SHP77 treated with DMSO at 0.1 percent for 48 hours (cell line): ENCODE measurements at regions not wholly inside any gene's neighbourhood (a gene's known extent, or its start where the extent isn't known, plus 50 kb on each side); places are given as distances from the start of the nearest gene placed in this dataset.

Experiments used
- DNase-seq: peaks from one replicate; lab custom pipeline; 2025; lab: John Stamatoyannopoulos, UW

DNA sequence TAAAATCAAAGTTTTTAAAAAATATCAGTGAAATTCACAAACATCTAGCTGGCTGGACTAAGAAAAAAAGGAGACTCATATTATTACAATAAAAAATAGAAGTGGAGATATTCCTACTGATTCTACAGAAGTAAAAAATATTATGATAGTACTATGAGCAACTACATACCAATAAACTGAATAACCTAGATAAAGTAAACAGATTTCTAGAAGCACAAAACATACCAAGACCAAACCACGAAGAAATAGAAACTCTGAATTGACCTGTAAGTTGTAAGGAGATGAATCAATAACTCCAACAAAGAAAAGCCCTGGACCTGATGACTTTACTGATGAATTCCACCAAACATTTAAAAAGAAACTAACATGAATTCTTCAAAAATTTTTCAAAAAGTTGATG, 867.3 kb downstream of the PCDH18 start:
- no peak for DNase-seq

DNA sequence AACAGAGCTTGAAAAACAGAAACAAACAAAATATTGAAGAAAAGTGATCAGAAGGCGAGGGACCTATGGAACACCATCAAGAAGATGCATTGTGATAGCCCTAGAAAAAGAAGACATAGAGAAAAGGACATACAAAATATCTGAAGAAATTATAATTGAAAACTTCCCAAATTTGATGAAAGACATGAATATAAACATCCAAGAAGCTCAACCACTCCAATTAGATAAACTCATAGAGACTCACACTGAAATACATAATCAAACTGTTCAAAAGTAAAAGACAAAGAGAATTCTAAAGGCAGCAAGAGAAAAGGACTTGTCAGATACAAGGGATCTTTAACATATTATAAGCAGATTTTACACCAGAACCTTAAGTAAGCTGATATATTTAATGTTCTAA, 869.8 kb downstream of the PCDH18 start:
- DNase-seq = no peak

DNA sequence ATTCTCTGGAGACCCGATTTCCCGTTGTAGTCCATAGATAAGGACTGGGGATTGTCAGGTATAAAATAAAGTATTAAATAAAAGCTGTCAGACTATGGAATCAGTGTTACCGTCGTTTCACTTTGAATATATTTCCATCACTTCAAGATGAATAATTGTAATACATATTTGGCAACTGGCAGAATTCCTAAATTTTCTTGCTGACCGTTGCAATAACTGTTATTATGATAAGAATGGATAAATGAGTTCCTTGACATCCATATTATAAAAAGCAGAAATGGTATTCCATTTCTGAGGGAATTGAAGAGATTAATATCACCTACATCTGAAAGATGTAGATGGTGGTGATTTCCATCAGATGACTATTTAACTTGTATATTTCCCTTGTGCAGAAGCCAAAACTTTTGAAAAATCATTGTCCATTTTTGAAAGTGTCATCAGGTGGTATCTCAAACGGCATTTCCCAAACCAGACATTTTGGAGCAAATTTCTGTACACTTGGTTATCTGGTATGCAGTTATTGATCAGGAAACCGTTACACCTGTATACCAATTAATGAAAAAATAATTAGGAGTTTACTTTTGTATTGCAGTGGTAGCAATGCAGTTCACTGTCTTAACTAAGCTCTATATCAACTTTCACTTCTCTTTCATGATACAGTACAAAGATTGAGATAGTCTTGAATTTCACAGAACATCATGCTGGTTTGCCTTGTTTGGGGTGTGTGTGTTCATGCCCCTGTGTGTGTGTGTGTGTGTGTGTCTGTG, 878.5 kb downstream of the PCDH18 start:
- DNase-seq = no peak

DNA sequence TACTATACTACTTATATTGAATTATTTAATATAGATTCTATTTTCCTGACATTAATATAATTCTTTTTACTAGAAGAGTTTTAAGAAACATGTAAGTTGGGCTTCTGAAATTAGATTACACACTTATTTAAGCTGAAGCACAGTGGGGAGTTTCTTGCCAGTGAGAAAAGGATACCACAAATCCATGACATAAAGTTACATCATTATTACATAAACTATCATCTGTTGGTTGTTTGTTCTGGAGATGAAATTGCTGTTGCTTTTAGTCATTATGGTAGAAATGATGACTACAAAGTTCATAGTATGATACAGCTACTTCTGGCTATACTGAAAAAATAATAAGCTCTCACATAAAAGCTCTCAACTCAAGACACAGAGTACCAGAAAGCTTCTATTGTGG, 880.4 kb downstream of the PCDH18 start:
- DNase-seq = no peak

DNA sequence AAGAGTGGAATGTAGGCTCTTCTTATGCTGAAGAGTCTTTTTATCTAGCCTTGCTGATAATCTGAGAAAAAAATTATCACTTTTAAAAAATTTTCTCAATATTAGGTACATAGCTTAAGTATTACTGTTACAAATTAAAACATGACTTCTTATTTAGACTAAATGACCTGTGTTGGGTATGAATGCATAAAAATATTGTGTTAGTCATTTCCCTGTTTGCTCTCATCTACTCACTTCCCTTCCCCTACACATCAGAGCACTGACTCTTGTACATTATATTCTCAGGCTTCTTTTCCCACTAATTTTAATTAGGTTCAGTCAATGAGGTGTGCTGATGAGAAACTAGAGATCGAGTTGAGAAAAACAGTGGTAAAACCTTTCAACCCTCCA, 881.0 kb downstream of the PCDH18 start:
- DNase-seq = no peak

DNA sequence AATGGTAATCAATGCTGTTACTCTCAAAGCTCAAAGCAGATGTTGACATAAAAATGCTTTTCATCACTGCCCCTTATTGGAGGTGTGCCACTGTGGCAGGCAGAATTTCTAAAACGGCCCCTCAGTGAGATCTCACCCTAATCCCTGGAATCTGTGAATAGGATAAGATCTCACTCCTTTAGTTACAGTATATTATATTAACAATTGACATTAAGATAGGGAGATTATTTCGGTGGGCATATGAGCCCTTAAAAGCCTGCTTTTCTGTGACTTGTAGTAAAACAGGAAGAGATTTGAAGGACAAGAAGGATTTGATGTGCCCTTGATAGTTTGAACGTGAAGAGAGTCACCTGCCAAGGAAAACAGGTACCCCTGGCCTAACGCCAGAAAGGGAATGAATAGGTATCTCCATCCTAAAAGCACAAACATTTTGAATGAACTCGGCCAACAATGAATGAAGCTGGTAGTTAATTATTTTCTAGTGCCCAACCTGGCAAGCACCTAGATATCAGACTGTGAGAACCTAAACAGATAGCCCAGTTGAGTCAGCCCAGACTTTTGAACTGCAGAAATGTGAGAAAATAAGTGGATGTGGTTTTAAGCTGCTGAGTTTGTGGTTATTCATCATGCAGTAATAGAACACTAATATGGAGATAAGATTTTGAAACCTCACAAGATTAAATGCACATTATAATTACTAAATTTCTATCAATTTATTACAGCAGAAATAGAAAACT, 881.6 kb downstream of the PCDH18 start:
- DNase-seq = no peak

DNA sequence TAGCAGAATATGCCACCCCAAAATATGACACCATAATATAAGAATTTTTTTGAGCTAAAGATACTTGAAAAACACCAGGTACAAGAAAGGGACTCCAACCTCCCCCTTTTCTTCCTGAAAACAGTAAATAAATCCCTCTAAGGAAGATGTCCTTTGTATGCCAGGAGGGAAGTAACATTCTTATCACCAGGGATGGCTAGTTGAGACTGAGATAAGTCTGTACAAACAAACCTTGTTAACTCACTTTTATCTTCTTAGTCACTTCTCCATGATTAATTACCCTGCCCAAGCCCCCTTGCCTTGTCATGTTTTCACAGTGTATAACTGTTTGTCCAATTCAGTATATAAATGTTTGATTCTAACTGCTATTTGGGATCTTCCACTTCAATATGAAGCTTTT, 888.0 kb downstream of the PCDH18 start:
- no peak for DNase-seq

DNA sequence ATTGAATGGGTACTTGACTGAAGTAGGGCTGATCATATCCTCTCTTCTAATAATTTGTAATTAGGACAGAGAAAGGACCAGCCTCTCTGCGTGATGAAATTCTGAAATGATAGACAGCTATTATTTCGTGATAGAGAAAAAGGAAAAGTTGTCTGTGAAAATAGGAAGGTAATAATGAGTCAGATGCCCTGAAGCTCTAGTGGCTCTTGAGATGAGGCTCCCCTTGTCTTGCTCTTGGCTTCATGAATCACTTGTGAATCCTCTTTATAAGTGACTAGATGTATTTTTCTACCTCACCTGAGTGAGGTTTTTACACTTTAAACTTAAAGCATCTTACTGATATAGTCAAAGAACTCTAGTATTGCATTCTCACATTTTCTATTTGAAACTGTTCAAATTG, 888.9 kb downstream of the PCDH18 start:
- DNase-seq = no peak

DNA sequence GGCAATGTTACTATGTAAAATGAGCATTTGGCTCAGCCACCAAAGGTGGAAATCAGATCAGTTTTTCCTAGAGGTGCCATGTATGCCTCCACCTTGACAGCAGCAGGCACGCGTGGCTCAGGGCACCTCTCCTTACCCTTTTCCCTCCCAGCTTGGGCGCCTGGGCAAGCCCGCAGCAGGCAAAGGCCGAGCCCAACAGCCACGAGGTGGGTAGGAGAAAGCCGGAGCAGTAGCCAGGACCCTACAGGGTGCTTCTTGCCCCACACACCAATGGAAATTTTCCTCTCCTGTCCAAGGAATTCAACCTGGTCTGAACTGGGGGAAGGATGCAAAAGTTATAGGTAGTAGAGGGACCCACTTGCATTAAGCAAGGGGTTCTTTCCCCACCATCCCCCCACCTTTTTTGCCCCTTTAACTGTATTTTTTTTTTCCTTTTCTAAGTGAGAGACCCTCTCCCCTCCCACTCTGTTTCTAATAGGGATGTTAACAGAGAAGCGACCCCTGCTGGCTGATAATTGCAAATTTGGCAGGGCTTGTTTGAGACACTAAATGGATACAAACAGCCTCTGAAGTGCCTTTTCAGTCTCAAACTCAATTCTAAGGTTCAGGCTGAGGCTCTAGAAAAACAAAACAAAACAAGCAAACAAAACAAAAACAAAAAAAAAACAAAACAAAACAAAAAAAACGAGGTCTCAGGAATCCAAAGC, 895.1 kb downstream of the PCDH18 start:
- no peak for DNase-seq

DNA sequence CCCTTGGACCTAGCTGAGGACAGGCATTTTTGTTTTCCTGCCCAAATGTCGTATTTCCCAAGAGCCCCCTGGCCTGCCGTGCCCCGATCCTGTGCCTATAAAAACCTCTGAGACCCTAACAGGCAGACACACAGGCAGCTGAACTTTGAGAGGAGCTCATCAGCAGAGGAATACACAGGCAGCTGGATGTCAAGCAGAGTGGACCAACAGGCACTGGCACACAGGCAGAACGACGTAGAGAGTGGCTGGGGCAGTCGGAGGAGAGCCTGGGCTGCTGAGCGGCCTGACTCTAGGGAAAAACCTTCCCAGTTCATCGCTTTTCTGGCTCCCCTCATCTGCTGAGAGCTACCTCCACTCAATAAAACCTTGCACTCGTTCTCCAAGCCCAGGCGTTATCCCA, 896.1 kb downstream of the PCDH18 start:
- DNase-seq = no peak

DNA sequence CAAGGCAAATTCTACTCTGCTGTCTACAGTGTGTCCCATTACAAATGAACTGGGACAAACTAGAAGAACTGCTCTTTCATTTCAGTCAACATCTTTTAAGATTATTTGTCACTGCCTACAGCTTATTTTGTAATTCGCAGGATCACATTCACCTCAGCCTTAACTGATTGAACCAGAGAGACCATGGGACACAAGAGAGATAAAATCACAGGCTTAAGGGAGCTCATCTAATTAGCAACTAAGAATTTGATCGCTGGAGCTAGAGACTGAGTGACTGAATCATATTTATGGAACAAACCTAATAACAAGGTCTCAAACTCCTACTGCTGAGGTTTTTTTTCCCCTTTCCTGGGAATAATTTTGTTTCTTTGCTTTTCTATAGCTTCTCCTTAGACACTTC, 898.2 kb downstream of the PCDH18 start:
- no peak for DNase-seq

DNA sequence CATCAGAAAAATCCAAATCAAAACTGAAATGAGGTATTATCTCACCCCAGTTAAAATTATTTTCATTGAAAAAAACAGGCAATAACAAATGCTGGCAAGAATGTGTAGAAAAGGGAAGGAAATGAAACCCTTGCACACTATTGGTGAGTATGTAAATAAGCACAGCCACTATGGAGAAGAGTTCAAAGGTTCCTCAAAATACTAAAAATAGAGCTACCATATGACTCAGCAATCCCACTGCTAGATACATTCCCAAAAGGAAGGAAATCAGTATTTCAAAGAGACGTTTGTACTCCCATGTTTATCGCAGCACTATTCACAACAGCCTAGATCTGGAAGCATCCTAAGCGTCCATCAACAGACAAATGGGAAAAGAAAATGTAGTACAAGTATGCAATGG, 932.4 kb downstream of the PCDH18 start:
- DNase-seq = no peak

DNA sequence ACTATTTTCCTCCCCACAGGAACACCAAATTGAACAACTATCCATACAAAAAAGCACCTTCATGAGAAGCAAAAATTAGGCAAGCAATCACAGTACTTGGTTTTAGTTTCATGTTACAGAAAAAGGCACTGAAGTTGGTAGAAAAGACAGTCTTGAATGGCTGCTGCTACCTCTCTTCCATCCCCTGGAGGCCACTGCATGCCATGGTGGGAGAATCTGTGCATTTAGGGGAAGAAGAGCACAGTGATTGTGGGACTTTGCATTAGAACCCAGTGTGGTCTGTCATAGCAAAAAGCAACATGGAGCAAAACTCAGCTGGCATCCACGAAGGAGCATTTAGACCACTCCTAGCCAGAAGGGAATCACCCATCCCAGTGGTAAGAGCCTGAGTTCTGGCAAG, 941.9 kb downstream of the PCDH18 start:
- DNase-seq = no peak

DNA sequence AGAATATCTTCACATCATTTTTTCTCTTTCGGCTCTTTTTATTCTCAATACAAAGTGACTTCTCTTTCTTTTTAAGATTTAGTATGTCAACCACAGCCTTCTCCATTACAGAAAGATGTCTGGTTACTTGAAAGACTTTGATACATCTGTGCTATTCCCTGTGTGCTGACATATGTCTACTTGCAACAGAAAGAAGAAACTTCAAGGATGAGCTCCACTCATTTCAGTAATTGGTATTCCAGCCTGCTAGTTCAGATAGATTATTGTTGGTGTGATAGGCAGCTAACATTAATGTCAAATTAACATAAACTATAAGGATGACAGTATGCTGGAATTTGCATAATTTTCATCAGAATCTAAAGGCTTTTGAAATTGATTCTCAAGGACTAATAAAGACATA, 948.7 kb downstream of the PCDH18 start:
- DNase-seq = no peak

DNA sequence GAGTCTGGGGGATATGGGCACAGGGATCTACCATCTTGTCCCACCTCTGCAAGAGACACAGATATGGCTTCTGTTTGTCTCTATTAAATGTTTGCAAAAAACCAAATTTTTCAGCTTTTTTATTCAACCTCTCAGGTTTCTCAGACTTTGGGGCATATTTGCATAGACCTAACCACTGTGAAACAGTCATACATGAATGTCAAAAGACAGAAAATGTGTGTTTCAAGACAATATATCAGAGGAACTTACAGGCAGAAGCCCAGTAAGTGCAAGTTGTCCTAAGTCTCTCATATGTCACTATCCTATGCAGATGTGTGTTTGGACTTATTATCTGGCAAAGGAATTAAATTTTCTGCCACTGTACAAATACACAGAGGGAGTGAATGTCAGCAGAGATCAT, 951.2 kb downstream of the PCDH18 start:
- no peak for DNase-seq

DNA sequence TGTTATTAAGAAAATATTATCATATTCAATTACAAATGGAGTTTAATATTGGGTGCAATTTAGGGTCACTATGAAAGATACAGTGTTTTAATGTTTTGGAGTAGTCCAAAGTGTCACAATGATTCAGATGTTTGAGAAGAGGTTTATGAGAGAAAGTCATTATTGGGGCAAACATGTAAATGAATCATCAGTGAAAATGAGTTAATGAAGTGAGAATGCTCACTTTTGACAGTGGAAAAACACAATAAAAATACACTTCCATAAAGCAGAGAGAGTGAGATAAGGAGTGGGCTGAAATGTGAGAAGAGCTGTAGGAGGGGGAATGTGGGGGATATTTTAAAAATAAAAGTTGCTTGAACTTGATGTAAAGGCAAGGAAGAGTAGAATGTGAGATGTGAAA, 957.1 kb downstream of the PCDH18 start:
- no peak for DNase-seq

DNA sequence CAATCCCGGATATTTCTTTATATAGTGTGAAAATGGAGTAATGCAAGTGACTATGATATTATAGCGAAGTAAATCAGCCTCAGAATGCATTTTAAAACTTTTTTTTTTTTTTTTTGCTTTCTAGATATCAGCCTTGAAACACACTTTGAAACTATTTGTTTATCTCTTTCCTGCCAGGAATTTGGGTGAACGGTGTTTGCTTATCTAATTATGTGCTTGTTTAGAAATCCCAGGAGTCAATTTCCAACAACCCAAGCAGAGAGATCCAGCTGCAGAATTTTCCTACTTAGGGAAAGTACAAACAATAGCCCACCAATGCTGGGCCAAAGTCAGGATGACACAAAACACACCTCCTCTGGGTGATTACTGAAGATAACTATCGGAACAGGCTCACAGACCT, 958.8 kb downstream of the PCDH18 start:
- DNase-seq = no peak

DNA sequence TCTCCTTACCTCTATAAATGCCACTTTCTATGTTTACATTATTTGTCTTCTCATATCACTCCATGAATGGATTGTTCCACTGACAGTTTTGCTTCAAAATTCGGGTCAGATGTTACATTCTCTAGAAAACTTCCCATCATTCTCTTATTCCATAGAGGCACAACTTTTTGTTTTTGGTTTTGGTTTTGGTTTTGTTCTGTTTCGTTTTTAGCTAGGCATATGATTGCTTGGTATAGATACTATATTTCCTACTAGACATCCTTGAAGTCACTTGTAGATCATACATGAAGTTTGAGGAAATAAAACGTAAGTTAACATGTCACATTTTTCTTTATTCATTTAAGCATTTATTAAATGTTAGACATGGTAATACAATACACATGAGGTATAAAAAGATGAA, 961.0 kb downstream of the PCDH18 start:
- DNase-seq = no peak

DNA sequence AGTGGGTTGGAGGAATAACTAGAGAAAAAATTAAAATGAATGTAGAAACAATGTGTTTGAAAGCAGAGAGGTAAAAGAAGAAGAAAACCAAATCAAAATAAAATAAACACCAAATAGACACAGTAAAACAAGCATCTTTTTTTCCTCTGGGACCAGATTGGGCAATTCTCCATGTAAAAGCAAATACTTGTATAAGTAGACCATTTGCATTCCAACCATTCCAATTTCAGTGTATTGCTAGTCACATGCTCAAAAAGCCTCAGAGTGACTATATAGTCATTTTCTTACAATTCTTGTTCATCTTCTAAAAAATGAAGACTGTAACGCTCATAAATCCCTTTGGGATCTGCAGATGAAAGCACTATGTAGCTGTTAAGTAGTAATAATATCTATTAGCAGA, 969.5 kb downstream of the PCDH18 start:
- no peak for DNase-seq

DNA sequence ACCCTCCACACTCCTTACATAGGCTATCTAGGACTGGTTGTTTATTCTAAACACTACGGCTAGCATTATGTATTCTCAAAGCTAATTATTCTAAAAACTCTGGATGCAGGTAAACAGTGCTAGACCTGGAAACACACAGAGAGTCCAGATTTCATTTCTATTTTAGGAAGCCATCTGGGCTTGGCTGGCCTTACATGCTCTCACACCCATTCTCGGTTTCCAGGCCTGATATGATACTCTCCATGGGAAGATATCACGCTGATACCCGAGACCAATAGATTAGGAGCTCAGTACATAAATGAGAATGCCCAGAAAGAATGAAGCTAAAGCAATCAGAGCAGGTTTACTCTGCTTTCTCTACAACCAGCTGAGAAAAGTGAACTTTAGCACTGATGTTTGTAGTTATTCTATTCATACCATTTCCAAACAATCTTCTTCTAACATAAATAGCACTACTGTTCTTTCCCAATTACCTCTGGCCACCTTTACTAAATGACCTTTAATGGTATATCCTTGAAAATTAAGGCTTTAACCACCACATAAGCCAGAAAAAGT, 973.3 kb downstream of the PCDH18 start:
- DNase-seq = no peak

DNA sequence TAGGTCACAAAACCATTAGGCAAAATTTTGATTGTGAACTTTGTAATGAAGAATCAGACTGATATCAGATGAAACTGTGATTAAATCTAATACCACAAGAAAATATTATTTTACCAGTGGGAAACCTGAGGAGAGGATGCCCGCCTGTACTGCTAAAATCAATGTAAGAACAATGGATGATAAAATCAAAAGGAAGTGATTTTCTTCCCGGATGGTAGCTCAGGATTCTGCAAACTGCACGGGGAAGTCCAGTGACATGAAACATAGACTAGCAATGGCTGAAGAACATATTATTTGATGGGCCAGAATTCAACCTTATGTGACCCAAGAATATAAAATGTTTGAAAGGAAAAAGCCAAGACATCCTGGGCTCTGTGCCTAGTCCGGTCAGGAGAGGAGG, 974.9 kb downstream of the PCDH18 start:
- no peak for DNase-seq

DNA sequence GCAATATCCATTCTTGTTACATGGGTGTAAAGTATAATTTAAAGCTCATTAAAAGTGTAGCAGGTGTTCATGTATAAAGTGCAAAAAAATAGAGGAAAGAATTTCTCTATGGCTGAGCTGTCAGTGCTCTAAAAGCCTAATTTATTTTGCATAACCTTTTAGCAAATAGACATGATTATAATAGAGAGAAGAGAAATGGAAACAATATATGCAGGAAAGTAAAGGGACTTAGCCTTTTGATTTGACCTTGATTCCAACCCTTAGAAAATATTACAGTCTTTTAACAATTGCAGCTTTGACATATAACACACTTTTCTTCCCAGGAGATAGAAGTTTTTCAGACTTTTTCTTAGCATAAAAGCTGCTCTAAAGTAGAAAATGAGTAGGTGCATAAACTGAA, 978.3 kb downstream of the PCDH18 start:
- no peak for DNase-seq

DNA sequence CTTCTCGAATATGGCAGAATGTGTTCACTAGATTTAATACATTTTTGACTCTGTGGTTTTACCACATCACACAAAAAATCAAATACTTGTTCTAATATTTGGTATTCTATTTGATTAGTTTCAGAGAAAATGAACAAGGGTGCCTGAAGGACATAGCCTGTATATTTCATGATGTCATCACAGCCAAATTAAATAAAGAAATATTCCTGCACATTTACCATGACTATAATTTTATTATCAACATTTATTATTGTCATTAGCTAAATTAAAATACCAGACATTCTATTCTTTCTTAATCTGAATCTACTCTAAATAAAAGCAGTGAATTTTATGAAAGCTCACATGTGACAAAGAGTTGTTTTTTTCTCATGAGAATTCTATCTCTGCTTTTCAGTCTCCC, 980.5 kb downstream of the PCDH18 start:
- DNase-seq = no peak
